ENCODE measurements at regions not wholly inside any gene's neighbourhood (a gene's known extent, or its start where the extent isn't known, plus 50 kb on each side); places are given as distances from the start of the nearest gene placed in this dataset.

- Histone ChIP-seq H3K9me3 (ENCODE audit: control insufficient read depth, insufficient read depth, low read depth, low read length) (no peaks in the 10 kb centered on the region), H4K20me1 (ENCODE audit: control insufficient read depth, extremely low read depth, insufficient read depth, low read length) (no peaks in the 10 kb centered on the region), H3K79me2 (ENCODE audit: control insufficient read depth, insufficient read depth, low read length) (no peaks in the 10 kb centered on the region), H3K4me1 (ENCODE audit: control insufficient read depth, extremely low read depth, insufficient read depth, low read length) (no peaks in the 10 kb centered on the region), H3K27me3 (ENCODE audit: control insufficient read depth, insufficient read depth, low read length) (no peaks in the 10 kb centered on the region), H3K27ac (ENCODE audit: insufficient read depth, low read length) (no peak overlapping the region), H3K4me2 (ENCODE audit: extremely low read depth, insufficient read depth, low read length) (no peak overlapping the region), H3K36me3 (ENCODE audit: control insufficient read depth, insufficient read depth, low read length) (no peaks in the 10 kb centered on the region), H3K4me3 (replicated peaks in 1 of 4; ENCODE audit: control extremely low read depth in 1 of 4, insufficient read depth in 1 of 4, low read depth in 3 of 4, low read length in 4 of 4) (no peak overlapping the region), H3K9ac (ENCODE audit: insufficient read depth, low read length) (no peak overlapping the region), H2AFZ (ENCODE audit: low read length) (no peak overlapping the region)
- TF ChIP-seq EZH2 (IDR thresholded peaks at IDR 0.05; ENCODE audit: low read length, missing control alignments): no peak
- no peak for TF ChIP-seq CTCF (conservative IDR thresholded peaks at IDR 0.05 in 1 of 2, IDR thresholded peaks at IDR 0.05 in 1 of 2; ENCODE audit: low read depth in 1 of 2, low read length in 2 of 2)
- DNase-seq (ENCODE audit: low read depth in 2 of 2): no peak
These were observed 145.6 kb upstream of the CDH12 start for GRCh38 chr5:22998774-22999173.

- H2AFZ ChIP-seq (ENCODE audit: low read length): no peak overlapping the region
- no peak overlapping the region for H3K9ac ChIP-seq (ENCODE audit: insufficient read depth, low read length)
- H3K36me3 ChIP-seq (ENCODE audit: control insufficient read depth, insufficient read depth, low read length): no peaks in the 10 kb centered on the region
- H3K9me3 ChIP-seq (ENCODE audit: control insufficient read depth, insufficient read depth, low read depth, low read length): no peaks in the 10 kb centered on the region
- H3K4me2 ChIP-seq (ENCODE audit: extremely low read depth, insufficient read depth, low read length): no peak overlapping the region
- TF ChIP-seq CTCF (conservative IDR thresholded peaks at IDR 0.05 in 1 of 2, IDR thresholded peaks at IDR 0.05 in 1 of 2; ENCODE audit: low read depth in 1 of 2, low read length in 2 of 2) (no peak), EZH2 (IDR thresholded peaks at IDR 0.05; ENCODE audit: low read length, missing control alignments) (no peak)
- no peaks in the 10 kb centered on the region for H3K79me2 ChIP-seq (ENCODE audit: control insufficient read depth, insufficient read depth, low read length)
- no peaks in the 10 kb centered on the region for H3K27me3 ChIP-seq (ENCODE audit: control insufficient read depth, insufficient read depth, low read length)
- DNase-seq (ENCODE audit: low read depth in 2 of 2): no peak
- no peaks in the 10 kb centered on the region for H3K4me1 ChIP-seq (ENCODE audit: control insufficient read depth, extremely low read depth, insufficient read depth, low read length)
- H3K4me3 ChIP-seq (replicated peaks in 1 of 4; ENCODE audit: control extremely low read depth in 1 of 4, insufficient read depth in 1 of 4, low read depth in 3 of 4, low read length in 4 of 4): no peak overlapping the region
- H4K20me1 ChIP-seq (ENCODE audit: control insufficient read depth, extremely low read depth, insufficient read depth, low read length): no peaks in the 10 kb centered on the region
- no peak overlapping the region for H3K27ac ChIP-seq (ENCODE audit: insufficient read depth, low read length)
These were observed 145.2 kb upstream of the CDH12 start for GRCh38 chr5:22998362-22998761.

- no peaks in the 10 kb centered on the region for H3K79me2 ChIP-seq (ENCODE audit: control insufficient read depth, insufficient read depth, low read length)
- H4K20me1 ChIP-seq (ENCODE audit: control insufficient read depth, extremely low read depth, insufficient read depth, low read length): no peaks in the 10 kb centered on the region
- H3K27ac ChIP-seq (ENCODE audit: insufficient read depth, low read length): no peak overlapping the region
- H3K36me3 ChIP-seq (ENCODE audit: control insufficient read depth, insufficient read depth, low read length): no peaks in the 10 kb centered on the region
- no peak overlapping the region for H3K9ac ChIP-seq (ENCODE audit: insufficient read depth, low read length)
- no peak overlapping the region for H2AFZ ChIP-seq (ENCODE audit: low read length)
- TF ChIP-seq EZH2 (IDR thresholded peaks at IDR 0.05; ENCODE audit: low read length, missing control alignments) (no peak), CTCF (conservative IDR thresholded peaks at IDR 0.05 in 1 of 2, IDR thresholded peaks at IDR 0.05 in 1 of 2; ENCODE audit: low read depth in 1 of 2, low read length in 2 of 2) (no peak)
- H3K4me2 ChIP-seq (ENCODE audit: extremely low read depth, insufficient read depth, low read length): no peak overlapping the region
- H3K27me3 ChIP-seq (ENCODE audit: control insufficient read depth, insufficient read depth, low read length): no peaks in the 10 kb centered on the region
- H3K4me1 ChIP-seq (ENCODE audit: control insufficient read depth, extremely low read depth, insufficient read depth, low read length): no peaks in the 10 kb centered on the region
- H3K4me3 ChIP-seq (replicated peaks in 1 of 4; ENCODE audit: control extremely low read depth in 1 of 4, insufficient read depth in 1 of 4, low read depth in 3 of 4, low read length in 4 of 4): no peak overlapping the region
- H3K9me3 ChIP-seq (ENCODE audit: control insufficient read depth, insufficient read depth, low read depth, low read length): no peaks in the 10 kb centered on the region
- DNase-seq (ENCODE audit: low read depth in 2 of 2): no peak
These were observed 135.8 kb upstream of the CDH12 start for GRCh38 chr5:22988937-22989336.

Data from fibroblast of lung (primary cell).